Tibial nerve (tissue), 4 donors: ENCODE measurements at regions not wholly inside any gene's neighbourhood (a gene's known extent, or its start where the extent isn't known, plus 50 kb on each side); places are given as distances from the start of the nearest gene placed in this dataset.

Experiments
- CTCF ChIP-seq, 5 experiments: fragments of 200-600 bp in 3 of 5; fragments of 450-650 bp in 2 of 5; sonication (generic) in 3 of 5; IDR thresholded peaks; one replicate each; pipeline ENCODE4 v1.5.1; 2016 to 2019; ENCODE audit warnings: antibody characterized with exemption in 5 of 5, mild to moderate bottlenecking in 3 of 5, moderate library complexity in 2 of 5
- EP300 ChIP-seq, 2 donors: sonication (generic); formaldehyde crosslinking; IDR thresholded peaks; one replicate each; pipeline ENCODE4 v1.6.1; 2017; ENCODE audit warnings: antibody characterized with exemption in 2 of 2, mild to moderate bottlenecking in 1 of 2
- POLR2A ChIP-seq, 2 donors: fragments of 450-650 bp; IDR thresholded peaks; one replicate each; pipeline ENCODE4 v1.6.1; 2017; ENCODE audit warnings: antibody characterized with exemption in 2 of 2, mild to moderate bottlenecking in 2 of 2, moderate library complexity in 2 of 2

GRCh38 chr15:95987299-95987698 lies 343.2 kb upstream of the NR2F2 start:
- TF ChIP-seq CTCF (IDR thresholded peaks at IDR 0.05) (no peak), POLR2A (IDR thresholded peaks at IDR 0.05) (no peak), EP300 (IDR thresholded peaks at IDR 0.05) (no peak)
